Breast epithelium (tissue), 4 donors: ENCODE measurements at regions not wholly inside any gene's neighbourhood (a gene's known extent, or its start where the extent isn't known, plus 50 kb on each side); places are given as distances from the start of the nearest gene placed in this dataset.

Source experiments
- DNase-seq, 2 donors: peaks; one replicate each; pipeline ENCODE4 v3.0.0-alpha.2; 2019; ENCODE audit warnings: low spot score in 2 of 2
- H3K27ac ChIP-seq, 2 donors: fragments of 200-600 bp; sonication (generic) in 1 of 2; one replicate each; pipeline ENCODE4 v1.5.1; 2016 to 2019; ENCODE audit warnings: mild to moderate bottlenecking in 1 of 2
- H3K27me3 ChIP-seq, 2 donors: fragments of 200-600 bp; sonication (generic) in 1 of 2; one replicate each; pipeline versions ENCODE4 v1.5.1 to v1.6.0; 2017 to 2019; ENCODE audit warnings: control low read depth in 1 of 2, mild to moderate bottlenecking in 1 of 2
- H3K36me3 ChIP-seq: fragments of 200-600 bp; one replicate; pipeline ENCODE4 v1.5.1; 2019
- H3K4me1 ChIP-seq, 2 donors: fragments of 200-600 bp; sonication (generic); one replicate each; pipeline ENCODE4 v1.5.1; 2016 to 2019; ENCODE audit warnings: control low read depth in 1 of 2
- H3K4me3 ChIP-seq, 3 donors: fragments of 200-600 bp; sonication (generic); 1 replicate in 2 of 3; 2 replicates in 1 of 3; pipeline ENCODE4 v1.5.1; 2016 to 2019; ENCODE audit warnings: mild to moderate bottlenecking in 3 of 3, moderate library complexity in 2 of 3
- H3K9me3 ChIP-seq, 2 donors: fragments of 200-600 bp; sonication (generic) in 1 of 2; one replicate each; pipeline ENCODE4 v1.5.1; 2016 to 2019; ENCODE audit warnings: control low read depth in 1 of 2
- CTCF ChIP-seq, 3 donors: fragments of 450-650 bp; IDR thresholded peaks; one replicate each; pipeline ENCODE4 v1.5.1; 2016 to 2017; ENCODE audit warnings: antibody characterized with exemption in 3 of 3, mild to moderate bottlenecking in 3 of 3, moderate library complexity in 3 of 3
- POLR2A ChIP-seq: fragments of 450-650 bp; IDR thresholded peaks from one replicate; pipeline ENCODE4 v1.6.1; 2016; ENCODE audit warnings: antibody characterized with exemption, mild to moderate bottlenecking, moderate library complexity
- POLR2AphosphoS5 ChIP-seq, 3 donors: sonication (generic); formaldehyde crosslinking; IDR thresholded peaks; one replicate each; pipeline ENCODE4 v1.6.1; 2017; ENCODE audit warnings: antibody characterized with exemption in 3 of 3
- intact Hi-C: fragments of 100-400 bp; cut with DNase I; formaldehyde crosslinking; loops from one replicate; pipeline ENCODE4 v1.15.1; 2023; ENCODE audit warnings: low total_unique reads

- Histone ChIP-seq H3K27me3 (no peaks in the 10 kb centered on the region), H3K36me3 (no peaks in the 10 kb centered on the region), H3K4me1 (peaks cover 0 to 3% of the 10 kb centered on the region in 2 donors), H3K27ac (peak overlapping the region; percentile 15 to 87), H3K9me3 (no peaks in the 10 kb centered on the region), H3K4me3 (no peak overlapping the region)
- intact Hi-C loops = no loop called here
- no peak for DNase-seq
- TF ChIP-seq POLR2AphosphoS5 (IDR thresholded peaks at IDR 0.05) = no peak
- TF ChIP-seq CTCF (IDR thresholded peaks at IDR 0.05) = no peak
- no peak for TF ChIP-seq POLR2A
Measured at GRCh38 chr6:22826961-22827360, 257.6 kb downstream of the HDGFL1 start.

GRCh38 chr6:22827760-22828159 lies 258.4 kb downstream of the HDGFL1 start:
- no peak for TF ChIP-seq POLR2AphosphoS5 (IDR thresholded peaks at IDR 0.05)
- TF ChIP-seq CTCF (IDR thresholded peaks at IDR 0.05) = no peak
- no peak for TF ChIP-seq POLR2A
- H3K27me3 ChIP-seq = no peaks in the 10 kb centered on the region
- H3K36me3 ChIP-seq = no peaks in the 10 kb centered on the region
- no peak for DNase-seq
- no peaks in the 10 kb centered on the region for H3K9me3 ChIP-seq
- intact Hi-C loops = no loop called here
- peaks cover 0 to 3% of the 10 kb centered on the region in 2 donors for H3K4me1 ChIP-seq
- peak overlapping the region; percentile 34 to 87 for H3K27ac ChIP-seq
- no peak overlapping the region for H3K4me3 ChIP-seq

GRCh38 chr6:22828179-22829062 lies 259.1 kb downstream of the HDGFL1 start:
- Histone ChIP-seq H3K27me3 (no peaks in the 10 kb centered on the region), H3K9me3 (no peaks in the 10 kb centered on the region), H3K4me1 (peaks cover 0 to 3% of the 10 kb centered on the region in 2 donors), H3K27ac (peak overlapping the region; percentile 78 to 87), H3K4me3 (peak overlapping the region in 2 of 3 donors; percentile 6 to 36), H3K36me3 (no peaks in the 10 kb centered on the region)
- peak; percentile 17 to 64 (median 43) for TF ChIP-seq CTCF (IDR thresholded peaks at IDR 0.05)
- TF ChIP-seq POLR2AphosphoS5 (IDR thresholded peaks at IDR 0.05) = peak in 1 of 3 donors; percentile 36
- no peak for TF ChIP-seq POLR2A
- peak in 1 of 2 donors; percentile 61 for DNase-seq
- intact Hi-C loops = no loop called here

GRCh38 chr6:22829070-22829469 lies 259.7 kb downstream of the HDGFL1 start:
- DNase-seq = no peak
- Histone ChIP-seq H3K27ac (peak overlapping the region in 1 of 2 donors; percentile 87), H3K27me3 (no peaks in the 10 kb centered on the region), H3K4me1 (peaks cover 0 to 3% of the 10 kb centered on the region in 2 donors), H3K4me3 (no peak overlapping the region), H3K36me3 (no peaks in the 10 kb centered on the region), H3K9me3 (no peaks in the 10 kb centered on the region)
- TF ChIP-seq CTCF (IDR thresholded peaks at IDR 0.05) (no peak), POLR2AphosphoS5 (IDR thresholded peaks at IDR 0.05) (no peak), POLR2A (no peak)
- intact Hi-C loops = no loop called here

- no peaks in the 10 kb centered on the region for H3K9me3 ChIP-seq
- H3K4me3 ChIP-seq = no peak overlapping the region
- H3K4me1 ChIP-seq = peaks cover 0 to 3% of the 10 kb centered on the region in 2 donors
- DNase-seq = no peak
- no peaks in the 10 kb centered on the region for H3K27me3 ChIP-seq
- intact Hi-C loops = no loop called here
- no peaks in the 10 kb centered on the region for H3K36me3 ChIP-seq
- no peak for TF ChIP-seq POLR2A
- no peak for TF ChIP-seq POLR2AphosphoS5 (IDR thresholded peaks at IDR 0.05)
- no peak for TF ChIP-seq CTCF (IDR thresholded peaks at IDR 0.05)
- H3K27ac ChIP-seq = no peak overlapping the region
Measured at GRCh38 chr6:22830463-22830862, 261.1 kb downstream of the HDGFL1 start.
